ENCODE measurements at regions not wholly inside any gene's neighbourhood (a gene's known extent, or its start where the extent isn't known, plus 50 kb on each side); places are given as distances from the start of the nearest gene placed in this dataset.

- TF ChIP-seq MYC (CRISPR knock-in tag; IDR thresholded peaks at IDR 0.05; ENCODE audit: borderline replicate concordance) = no peak
- TF ChIP-seq ZNF256 (CRISPR knock-in tag; conservative IDR thresholded peaks at IDR 0.05) = no peak
- TF ChIP-seq CBX2 (IDR thresholded peaks at IDR 0.05; ENCODE audit: low read depth, low read length) = no peak
- no peak for TF ChIP-seq CBX2 (CRISPR knock-in tag; IDR thresholded peaks at IDR 0.05; ENCODE audit: low read depth)
- TF ChIP-seq KLF13 (CRISPR knock-in tag; IDR thresholded peaks at IDR 0.05) = no peak
- TF ChIP-seq DZIP1 (CRISPR knock-in tag; IDR thresholded peaks at IDR 0.05) = no peak
These were observed 72.8 kb upstream of the POU3F3 start (continued) for GRCh38 chr2:104781151-104781550.

GRCh38 chr2:104784264-104784663 is 69.7 kb upstream of the POU3F3 start:
- DNase-seq (ENCODE audit: low spot score) (no peak), FAIRE-seq (no peak), ATAC-seq (no peak; the same call in 2 of the 3 replicates)
- WGBS (ENCODE audit: low lambda C conversion rate) = 28% methylated on average over 3 of the region's 3 CpGs
- no peaks in the 10 kb centered on the region for H3K79me2 ChIP-seq (ENCODE audit: insufficient read depth, low read length)
- ChIA-PET CTCF (ENCODE audit: low intra/inter-chr PET ratio, low total read pairs) (no interaction called here), POLR2A (no interaction called here)
- no peak overlapping the region for H2AFZ ChIP-seq (ENCODE audit: low read length)
- no TSS peak for BruUV-seq (replicated peaks)
- H3K4me2 ChIP-seq (ENCODE audit: low read depth, low read length) = no peak overlapping the region
- intact Hi-C loops (cut with micrococcal nuclease; ENCODE audit: unreplicated experiment) (no loop called here), in situ Hi-C loops (cut with HindIII; ENCODE audit: extremely low pct_ligation_motif_present, low pct_unique_long_range_greater_than_20kb) (no loop called here)
- H3K27ac ChIP-seq (ENCODE audit: extremely low read length, insufficient read depth, low read length) = no peak overlapping the region
- H3K4me3 ChIP-seq (replicated peaks in 1 of 3; ENCODE audit: insufficient read depth in 1 of 3, low read depth in 2 of 3, low read length in 3 of 3) = no peak overlapping the region
- no peak overlapping the region for H3K9ac ChIP-seq (ENCODE audit: insufficient read depth, low read depth, low read length)
- no peaks in the 10 kb centered on the region for H3K9me3 ChIP-seq (ENCODE audit: low read length)
- H3K36me3 ChIP-seq (replicated peaks in 1 of 2; ENCODE audit: control insufficient read depth in 1 of 2, insufficient read depth in 2 of 2, low read length in 2 of 2) = no peaks in the 10 kb centered on the region
- H4K20me1 ChIP-seq (ENCODE audit: insufficient read depth, low read length) = no peaks in the 10 kb centered on the region
- H3K27me3 ChIP-seq (ENCODE audit: control insufficient read depth in 1 of 2, insufficient read depth in 2 of 2, low read length in 2 of 2) = peaks cover 0 to 20% of the 10 kb centered on the region in 2 experiments; a peak in 3 of 5 replicates
- H3K4me1 ChIP-seq (ENCODE audit: insufficient read depth, low read length) = no peaks in the 10 kb centered on the region
- no peak for TF ChIP-seq ZNF354B (CRISPR knock-in tag; IDR thresholded peaks at IDR 0.05)
- TF ChIP-seq ZNF674 (CRISPR knock-in tag; IDR thresholded peaks at IDR 0.05; ENCODE audit: low read depth) = no peak
- no peak for TF ChIP-seq ZNF414 (CRISPR knock-in tag; IDR thresholded peaks at IDR 0.05)
- no peak for TF ChIP-seq ZBTB40 (IDR thresholded peaks at IDR 0.05)
- TF ChIP-seq ZBTB40 (CRISPR knock-in tag; IDR thresholded peaks at IDR 0.05) = no peak

Data from HepG2 (cell line).